Neural cell (in vitro differentiated cells): ENCODE measurements at regions not wholly inside any gene's neighbourhood (a gene's known extent, or its start where the extent isn't known, plus 50 kb on each side); places are given as distances from the start of the nearest gene placed in this dataset.

Experiments used
- H2AFZ ChIP-seq: fragments of 200-600, 300-800 bp; sonication (generic), shearing (Covaris generic); 2 replicates; pipeline ENCODE4 v1.6.0; 2014; ENCODE audit warnings: low read depth, mild to moderate bottlenecking, antibody characterized with exemption, low read length, moderate library complexity
- H3F3A ChIP-seq: fragments of 200-600 bp; shearing (Covaris generic); 2 replicates; pipeline ENCODE4 v1.6.1; 2016; ENCODE audit warnings: mild to moderate bottlenecking, moderate library complexity, mixed read lengths, antibody characterized with exemption, low read length; ENCODE audit not compliant: insufficient read depth, poor library complexity, severe bottlenecking
- H3K27ac ChIP-seq: fragments of 200-600, 300-800 bp; sonication (generic), shearing (Covaris generic); 2 replicates; pipeline ENCODE4 v1.5.1; 2014; ENCODE audit warnings: mild to moderate bottlenecking, low read length, moderate library complexity
- H3K27me3 ChIP-seq: fragments of 300-800, 200-600 bp; sonication (generic), shearing (Covaris generic); 2 replicates; pipeline ENCODE4 v1.6.0; 2014; ENCODE audit warnings: mild to moderate bottlenecking, low read depth, low read length, moderate library complexity; ENCODE audit not compliant: insufficient read depth
- H3K36me3 ChIP-seq: fragments of 300-800, 200-600 bp; sonication (generic), shearing (Covaris generic); 2 replicates; pipeline ENCODE4 v1.5.1; 2014; ENCODE audit warnings: mild to moderate bottlenecking, antibody characterized with exemption, low read length, moderate library complexity; ENCODE audit not compliant: insufficient read depth
- H3K4me2 ChIP-seq: fragments of 300-800, 200-600 bp; sonication (generic), shearing (Covaris generic); 2 replicates; pipeline ENCODE4 v1.6.0; 2014; ENCODE audit warnings: mild to moderate bottlenecking, low read length
- H3K4me3 ChIP-seq: fragments of 300-800, 200-600 bp; sonication (generic), shearing (Covaris generic); 2 replicates; pipeline ENCODE4 v1.5.1; 2014; ENCODE audit warnings: mild to moderate bottlenecking, low read length, moderate library complexity
- H3K79me2 ChIP-seq: fragments of 200-600 bp; shearing (Covaris generic); replicated peaks from 2 replicates; pipeline ENCODE4 v1.6.0; 2014; ENCODE audit warnings: mild to moderate bottlenecking, low read length, moderate library complexity; ENCODE audit not compliant: insufficient read depth
- H3K9ac ChIP-seq: fragments of 300-800, 200-600 bp; sonication (generic), shearing (Covaris generic); 2 replicates; pipeline ENCODE4 v1.6.1; 2016; ENCODE audit warnings: mild to moderate bottlenecking, low read length, mixed read lengths
- H3K9me2 ChIP-seq: fragments of 200-600 bp; shearing (Covaris generic); 2 replicates; pipeline ENCODE4 v1.6.1; 2016; ENCODE audit warnings: mild to moderate bottlenecking, low read length, mixed read lengths; ENCODE audit not compliant: insufficient read depth
- H3K9me3 ChIP-seq: fragments of 200-600, 300-800 bp; sonication (generic), shearing (Covaris generic); 2 replicates; pipeline ENCODE4 v1.6.1; 2016; ENCODE audit warnings: mild to moderate bottlenecking, mixed run types, low read length, moderate library complexity, mixed read lengths
- H4K20me1 ChIP-seq: fragments of 200-600 bp; shearing (Covaris generic); 2 replicates; pipeline ENCODE4 v1.6.1; 2016; ENCODE audit warnings: mild to moderate bottlenecking, mixed run types; ENCODE audit not compliant: insufficient read depth
- EP300 ChIP-seq: fragments of 450-650 bp; conservative IDR thresholded peaks from 2 replicates; pipeline ENCODE4 v1.6.1; 2014; ENCODE audit warnings: antibody characterized with exemption, mild to moderate bottlenecking, moderate library complexity; ENCODE audit not compliant: poor library complexity, severe bottlenecking
- EZH2 ChIP-seq: fragments of 200-600, 300-800 bp; shearing (Covaris generic), sonication (generic); IDR thresholded peaks from 2 replicates; pipeline ENCODE4 v1.6.1; 2014; ENCODE audit warnings: antibody characterized with exemption, low read length, borderline replicate concordance, mild to moderate bottlenecking; ENCODE audit not compliant: insufficient read depth, poor library complexity, severe bottlenecking
- MXI1 ChIP-seq: fragments of 450-650 bp; conservative IDR thresholded peaks from 2 replicates; pipeline ENCODE4 v1.6.1; 2014; ENCODE audit warnings: antibody characterized with exemption, mild to moderate bottlenecking; ENCODE audit not compliant: poor library complexity, severe bottlenecking
- POLR2AphosphoS5 ChIP-seq: IDR thresholded peaks from 2 replicates; pipeline ENCODE4 v1.6.1; 2012
- RAD21 ChIP-seq: fragments of 450-650 bp; conservative IDR thresholded peaks from 2 replicates; pipeline ENCODE4 v1.6.1; 2014; ENCODE audit warnings: antibody characterized with exemption, mild to moderate bottlenecking, moderate library complexity
- REST ChIP-seq: IDR thresholded peaks from 2 replicates; pipeline ENCODE4 v1.6.1; 2012; ENCODE audit warnings: borderline replicate concordance
- SMC3 ChIP-seq: fragments of 450-650 bp; conservative IDR thresholded peaks from 2 replicates; pipeline ENCODE4 v1.6.1; 2014; ENCODE audit warnings: antibody characterized with exemption, mild to moderate bottlenecking, moderate library complexity; ENCODE audit not compliant: poor library complexity
- TAF1 ChIP-seq: IDR thresholded peaks from 2 replicates; pipeline ENCODE4 v1.6.1; 2012; ENCODE audit warnings: low read depth
- TF ChIP-seq, protein P1 (sequence below): fragments of 450-650 bp; IDR thresholded peaks from 2 replicates; pipeline ENCODE4 v1.5.1; 2014; ENCODE audit warnings: antibody characterized with exemption, mild to moderate bottlenecking, moderate library complexity; ENCODE audit not compliant: poor library complexity, severe bottlenecking

DNA sequence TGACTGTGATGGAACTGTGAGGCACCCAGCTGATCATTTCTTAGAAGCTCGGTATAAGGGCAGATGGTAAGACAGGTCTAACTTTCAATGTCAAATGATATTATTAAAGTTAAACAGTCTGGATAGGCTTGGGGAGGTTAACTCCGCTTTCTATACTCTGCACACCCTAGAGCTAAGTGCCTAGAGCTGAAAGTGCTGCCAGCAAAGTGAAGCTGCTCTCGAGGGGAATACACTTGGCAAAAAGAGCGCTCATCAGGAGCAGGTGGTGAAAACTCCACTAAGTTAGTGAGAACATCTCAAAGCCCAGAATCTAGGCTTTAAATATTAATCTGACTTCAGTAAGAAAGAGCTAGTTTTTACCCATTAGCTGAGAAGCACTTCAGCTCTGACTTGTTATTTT lies 349.6 kb upstream of the SLC30A5 start:
- TF ChIP-seq, protein P1, sequence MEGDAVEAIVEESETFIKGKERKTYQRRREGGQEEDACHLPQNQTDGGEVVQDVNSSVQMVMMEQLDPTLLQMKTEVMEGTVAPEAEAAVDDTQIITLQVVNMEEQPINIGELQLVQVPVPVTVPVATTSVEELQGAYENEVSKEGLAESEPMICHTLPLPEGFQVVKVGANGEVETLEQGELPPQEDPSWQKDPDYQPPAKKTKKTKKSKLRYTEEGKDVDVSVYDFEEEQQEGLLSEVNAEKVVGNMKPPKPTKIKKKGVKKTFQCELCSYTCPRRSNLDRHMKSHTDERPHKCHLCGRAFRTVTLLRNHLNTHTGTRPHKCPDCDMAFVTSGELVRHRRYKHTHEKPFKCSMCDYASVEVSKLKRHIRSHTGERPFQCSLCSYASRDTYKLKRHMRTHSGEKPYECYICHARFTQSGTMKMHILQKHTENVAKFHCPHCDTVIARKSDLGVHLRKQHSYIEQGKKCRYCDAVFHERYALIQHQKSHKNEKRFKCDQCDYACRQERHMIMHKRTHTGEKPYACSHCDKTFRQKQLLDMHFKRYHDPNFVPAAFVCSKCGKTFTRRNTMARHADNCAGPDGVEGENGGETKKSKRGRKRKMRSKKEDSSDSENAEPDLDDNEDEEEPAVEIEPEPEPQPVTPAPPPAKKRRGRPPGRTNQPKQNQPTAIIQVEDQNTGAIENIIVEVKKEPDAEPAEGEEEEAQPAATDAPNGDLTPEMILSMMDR: no peak
- TF ChIP-seq TAF1: no peak
- TF ChIP-seq EP300: no peak
- TF ChIP-seq POLR2AphosphoS5: no peak
- TF ChIP-seq EZH2: no peak
- no peak for TF ChIP-seq SMC3
- no peak for TF ChIP-seq REST
- no peak for TF ChIP-seq RAD21
- no peak for TF ChIP-seq MXI1
- Histone ChIP-seq H3K27ac (no peak overlapping the region), H3K36me3 (no peaks in the 10 kb centered on the region), H4K20me1 (no peaks in the 10 kb centered on the region), H2AFZ (no peak overlapping the region), H3K79me2 (no peaks in the 10 kb centered on the region), H3K9me2 (no peaks in the 10 kb centered on the region), H3K9ac (no peak overlapping the region), H3K4me3 (no peak overlapping the region), H3F3A (no peaks in the 10 kb centered on the region), H3K4me2 (no peak overlapping the region), H3K9me3 (no peaks in the 10 kb centered on the region), H3K27me3 (no peaks in the 10 kb centered on the region)

- no peak overlapping the region for H3K4me2 ChIP-seq
- no peak overlapping the region for H3K9ac ChIP-seq
- H3K27me3 ChIP-seq: no peaks in the 10 kb centered on the region
- no peaks in the 10 kb centered on the region for H3K79me2 ChIP-seq
- no peak overlapping the region for H3K27ac ChIP-seq
- no peaks in the 10 kb centered on the region for H4K20me1 ChIP-seq
- H3F3A ChIP-seq: no peaks in the 10 kb centered on the region
- H3K9me2 ChIP-seq: no peaks in the 10 kb centered on the region
- H3K4me3 ChIP-seq: no peak overlapping the region
- no peaks in the 10 kb centered on the region for H3K36me3 ChIP-seq
- no peaks in the 10 kb centered on the region for H3K9me3 ChIP-seq
- no peak for TF ChIP-seq POLR2AphosphoS5
- TF ChIP-seq TAF1: no peak
- no peak for TF ChIP-seq RAD21
- no peak for TF ChIP-seq EP300
- TF ChIP-seq REST: no peak
- TF ChIP-seq, protein P1: no peak
- no peak for TF ChIP-seq MXI1
- no peak for TF ChIP-seq EZH2
- TF ChIP-seq SMC3: no peak
- no peak overlapping the region for H2AFZ ChIP-seq
Measured at GRCh38 chr5:68745448-68745847, 348.4 kb upstream of the SLC30A5 start.
